Choroid plexus epithelial cell (primary cell): ENCODE measurements at regions not wholly inside any gene's neighbourhood (a gene's known extent, or its start where the extent isn't known, plus 50 kb on each side); places are given as distances from the start of the nearest gene placed in this dataset.
A peak's percentile ranks its signal among the peaks of the same experiment; 100 is the strongest.

Source experiments
- DNase-seq: peaks from one replicate; pipeline ENCODE4 v3.0.0-alpha.2; 2010; ENCODE audit warnings: low read depth
- H3K4me3 ChIP-seq: 2 replicates; pipeline ENCODE4 v1.5.1; 2011; ENCODE audit warnings: low read depth, mild to moderate bottlenecking, control low read depth, low read length, moderate library complexity
- TF ChIP-seq, protein P1 (sequence below): conservative IDR thresholded peaks from 2 replicates; pipeline ENCODE4 v1.5.1; 2011; ENCODE audit warnings: low read depth, mild to moderate bottlenecking, control low read depth, inconsistent platforms, low read length, moderate library complexity

DNA sequence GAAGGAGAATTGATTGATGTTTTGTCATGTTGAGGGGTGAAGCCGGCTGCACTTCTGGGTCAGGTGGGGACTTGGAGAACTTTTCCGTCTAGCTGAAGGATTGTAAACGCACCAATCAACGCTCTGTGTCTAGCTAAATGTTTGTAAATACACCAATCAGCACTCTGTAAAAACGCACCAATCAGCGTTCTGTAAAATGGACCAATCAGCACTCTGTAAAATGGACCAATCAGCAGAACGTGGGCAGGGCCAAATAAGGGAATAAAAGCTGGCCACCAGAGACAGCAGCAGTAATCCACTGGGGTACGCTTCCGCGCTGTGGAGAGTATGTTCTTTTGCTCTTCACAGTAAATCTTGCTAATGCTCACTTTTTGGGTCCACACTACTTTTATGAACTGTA lies 384.1 kb downstream of the FOXG1 start:
- no peak for DNase-seq
- H3K4me3 ChIP-seq = no peak overlapping the region
- TF ChIP-seq, protein P1, sequence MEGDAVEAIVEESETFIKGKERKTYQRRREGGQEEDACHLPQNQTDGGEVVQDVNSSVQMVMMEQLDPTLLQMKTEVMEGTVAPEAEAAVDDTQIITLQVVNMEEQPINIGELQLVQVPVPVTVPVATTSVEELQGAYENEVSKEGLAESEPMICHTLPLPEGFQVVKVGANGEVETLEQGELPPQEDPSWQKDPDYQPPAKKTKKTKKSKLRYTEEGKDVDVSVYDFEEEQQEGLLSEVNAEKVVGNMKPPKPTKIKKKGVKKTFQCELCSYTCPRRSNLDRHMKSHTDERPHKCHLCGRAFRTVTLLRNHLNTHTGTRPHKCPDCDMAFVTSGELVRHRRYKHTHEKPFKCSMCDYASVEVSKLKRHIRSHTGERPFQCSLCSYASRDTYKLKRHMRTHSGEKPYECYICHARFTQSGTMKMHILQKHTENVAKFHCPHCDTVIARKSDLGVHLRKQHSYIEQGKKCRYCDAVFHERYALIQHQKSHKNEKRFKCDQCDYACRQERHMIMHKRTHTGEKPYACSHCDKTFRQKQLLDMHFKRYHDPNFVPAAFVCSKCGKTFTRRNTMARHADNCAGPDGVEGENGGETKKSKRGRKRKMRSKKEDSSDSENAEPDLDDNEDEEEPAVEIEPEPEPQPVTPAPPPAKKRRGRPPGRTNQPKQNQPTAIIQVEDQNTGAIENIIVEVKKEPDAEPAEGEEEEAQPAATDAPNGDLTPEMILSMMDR = no peak

GRCh38 chr14:29156096-29156495 lies 389.5 kb downstream of the FOXG1 start:
- H3K4me3 ChIP-seq = no peak overlapping the region
- no peak for DNase-seq
- TF ChIP-seq, protein P1 = no peak

- TF ChIP-seq, protein P1 = no peak
- no peak for DNase-seq
- no peak overlapping the region for H3K4me3 ChIP-seq
These were observed 395.0 kb downstream of the FOXG1 start for GRCh38 chr14:29161593-29161992.

GRCh38 chr14:29163109-29163508 lies 396.5 kb downstream of the FOXG1 start:
- H3K4me3 ChIP-seq = no peak overlapping the region
- TF ChIP-seq, protein P1 = no peak
- DNase-seq = no peak

- DNase-seq = peak; percentile 1
- TF ChIP-seq, protein P1 = no peak
- H3K4me3 ChIP-seq = no peak overlapping the region
These were observed 398.8 kb downstream of the FOXG1 start for GRCh38 chr14:29165431-29165830.

GRCh38 chr14:29166507-29166906 lies 399.9 kb downstream of the FOXG1 start:
- no peak overlapping the region for H3K4me3 ChIP-seq
- TF ChIP-seq, protein P1 = peak; percentile 15
- DNase-seq = peak; percentile 2

DNA sequence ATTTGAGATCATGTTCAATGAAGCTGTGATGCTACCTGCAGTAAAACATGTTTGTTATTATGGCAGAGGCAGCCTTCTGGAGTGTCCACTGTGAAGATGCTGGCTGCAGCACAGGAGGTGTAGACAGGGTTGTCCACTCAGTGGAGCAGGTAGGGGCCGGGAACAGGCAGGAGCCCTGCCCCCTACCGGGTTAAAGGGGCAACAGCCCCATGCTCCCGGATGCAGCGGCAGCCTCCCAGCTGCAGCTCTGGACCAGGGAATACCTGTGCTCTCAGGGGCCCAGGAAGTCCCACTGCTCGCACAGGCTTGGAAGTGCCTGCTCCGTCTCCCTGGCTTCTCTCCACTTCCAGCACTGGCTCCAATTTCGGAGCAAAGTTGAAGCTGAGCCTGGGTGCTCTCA lies 401.6 kb downstream of the FOXG1 start:
- no peak for DNase-seq
- TF ChIP-seq, protein P1 = no peak

More for the DNA sequence above, 401.6 kb downstream of the FOXG1 start:
- no peak overlapping the region for H3K4me3 ChIP-seq
